ENCODE measurements at regions not wholly inside any gene's neighbourhood (a gene's known extent, or its start where the extent isn't known, plus 50 kb on each side); places are given as distances from the start of the nearest gene placed in this dataset.

DNA sequence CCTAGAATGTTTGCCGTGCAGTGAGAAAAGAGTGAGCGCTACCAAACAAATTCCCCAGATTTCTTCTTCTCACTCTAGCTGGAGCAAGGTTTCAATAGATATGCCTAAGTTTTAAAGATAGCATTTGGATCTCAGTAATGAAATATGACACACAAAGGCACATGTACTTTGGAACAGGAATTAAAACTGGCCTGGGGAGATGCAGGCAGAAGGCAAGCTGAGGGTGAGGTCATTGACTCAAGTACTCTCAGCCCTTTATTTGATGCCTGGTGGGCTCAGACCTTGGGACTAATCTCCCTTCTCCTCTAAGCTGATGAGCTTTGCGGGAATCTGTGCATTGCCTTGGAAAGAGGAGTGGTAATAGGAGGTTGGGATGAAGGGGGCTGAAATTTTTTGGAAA lies 323.3 kb upstream of the SLC30A5 start:
- ChIA-PET RAD21 (ENCODE audit: low non-redundant PET in 1 of 2, low total read pairs in 2 of 2, uncharacterized antibody in 2 of 2, unreplicated experiment in 2 of 2) (no interaction called here), CTCF (no interaction called here), POLR2A (no interaction called here)
- Histone ChIP-seq H3K36me3 (ENCODE audit: control insufficient read depth in 1 of 2, insufficient read depth in 2 of 2, low read length in 2 of 2) (no peaks in the 10 kb centered on the region), H2AFZ (ENCODE audit: low read depth, low read length, poor library complexity, severe bottlenecking) (no peak overlapping the region), H3K79me2 (ENCODE audit: insufficient read depth, low read length) (no peaks in the 10 kb centered on the region), H3K4me3 (replicated peaks in 1 of 2; ENCODE audit: low read depth in 1 of 2, low read length in 2 of 2) (no peak overlapping the region), H3K27me3 (ENCODE audit: insufficient read depth, low read length) (no peaks in the 10 kb centered on the region), H3K9me2 (ENCODE audit: insufficient read depth) (no peaks in the 10 kb centered on the region), H3K4me2 (ENCODE audit: low read length) (no peak overlapping the region), H3K4me1 (ENCODE audit: control insufficient read depth in 1 of 2, insufficient read depth in 2 of 2, low read length in 2 of 2) (no peaks in the 10 kb centered on the region), H3K9ac (ENCODE audit: low read length) (no peak overlapping the region), H3K27ac (ENCODE audit: low read depth, low read length) (no peak overlapping the region), H3K9me3 (ENCODE audit: control insufficient read depth in 1 of 2, insufficient read depth in 1 of 2, low read depth in 1 of 2, low read length in 2 of 2) (no peaks in the 10 kb centered on the region), H4K20me1 (ENCODE audit: insufficient read depth) (no peaks in the 10 kb centered on the region)
- intact Hi-C loops (cut with micrococcal nuclease), result no loop called here
- DNase-seq (ENCODE audit: low read depth, low spot score) (no peak), ATAC-seq (no peak)
- no peak for TF ChIP-seq ZFX (IDR thresholded peaks at IDR 0.05)
- TF ChIP-seq POLR2AphosphoS5 (IDR thresholded peaks at IDR 0.05; ENCODE audit: low read depth, low read length), result no peak
- TF ChIP-seq YY1 (IDR thresholded peaks at IDR 0.05; ENCODE audit: extremely low read depth, insufficient replicate concordance, low read depth, low read length), result no peak
- no peak for TF ChIP-seq TCF7L2 (IDR thresholded peaks at IDR 0.05; ENCODE audit: borderline replicate concordance, extremely low read depth, insufficient read depth, insufficient read length)
- TF ChIP-seq, protein P1, sequence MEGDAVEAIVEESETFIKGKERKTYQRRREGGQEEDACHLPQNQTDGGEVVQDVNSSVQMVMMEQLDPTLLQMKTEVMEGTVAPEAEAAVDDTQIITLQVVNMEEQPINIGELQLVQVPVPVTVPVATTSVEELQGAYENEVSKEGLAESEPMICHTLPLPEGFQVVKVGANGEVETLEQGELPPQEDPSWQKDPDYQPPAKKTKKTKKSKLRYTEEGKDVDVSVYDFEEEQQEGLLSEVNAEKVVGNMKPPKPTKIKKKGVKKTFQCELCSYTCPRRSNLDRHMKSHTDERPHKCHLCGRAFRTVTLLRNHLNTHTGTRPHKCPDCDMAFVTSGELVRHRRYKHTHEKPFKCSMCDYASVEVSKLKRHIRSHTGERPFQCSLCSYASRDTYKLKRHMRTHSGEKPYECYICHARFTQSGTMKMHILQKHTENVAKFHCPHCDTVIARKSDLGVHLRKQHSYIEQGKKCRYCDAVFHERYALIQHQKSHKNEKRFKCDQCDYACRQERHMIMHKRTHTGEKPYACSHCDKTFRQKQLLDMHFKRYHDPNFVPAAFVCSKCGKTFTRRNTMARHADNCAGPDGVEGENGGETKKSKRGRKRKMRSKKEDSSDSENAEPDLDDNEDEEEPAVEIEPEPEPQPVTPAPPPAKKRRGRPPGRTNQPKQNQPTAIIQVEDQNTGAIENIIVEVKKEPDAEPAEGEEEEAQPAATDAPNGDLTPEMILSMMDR (IDR thresholded peaks at IDR 0.05 in 2 of 3, conservative IDR thresholded peaks at IDR 0.05 in 1 of 3; ENCODE audit: borderline replicate concordance in 1 of 3, insufficient read depth in 1 of 3, low read depth in 2 of 3, low read length in 2 of 3), result no peak
- TF ChIP-seq FOSL1 (IDR thresholded peaks at IDR 0.05; ENCODE audit: low read depth), result no peak
- no peak for TF ChIP-seq SRF (IDR thresholded peaks at IDR 0.05; ENCODE audit: low read depth)
- TF ChIP-seq, protein P2, sequence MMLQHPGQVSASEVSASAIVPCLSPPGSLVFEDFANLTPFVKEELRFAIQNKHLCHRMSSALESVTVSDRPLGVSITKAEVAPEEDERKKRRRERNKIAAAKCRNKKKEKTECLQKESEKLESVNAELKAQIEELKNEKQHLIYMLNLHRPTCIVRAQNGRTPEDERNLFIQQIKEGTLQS (IDR thresholded peaks at IDR 0.05), result no peak
- TF ChIP-seq, protein P3, sequence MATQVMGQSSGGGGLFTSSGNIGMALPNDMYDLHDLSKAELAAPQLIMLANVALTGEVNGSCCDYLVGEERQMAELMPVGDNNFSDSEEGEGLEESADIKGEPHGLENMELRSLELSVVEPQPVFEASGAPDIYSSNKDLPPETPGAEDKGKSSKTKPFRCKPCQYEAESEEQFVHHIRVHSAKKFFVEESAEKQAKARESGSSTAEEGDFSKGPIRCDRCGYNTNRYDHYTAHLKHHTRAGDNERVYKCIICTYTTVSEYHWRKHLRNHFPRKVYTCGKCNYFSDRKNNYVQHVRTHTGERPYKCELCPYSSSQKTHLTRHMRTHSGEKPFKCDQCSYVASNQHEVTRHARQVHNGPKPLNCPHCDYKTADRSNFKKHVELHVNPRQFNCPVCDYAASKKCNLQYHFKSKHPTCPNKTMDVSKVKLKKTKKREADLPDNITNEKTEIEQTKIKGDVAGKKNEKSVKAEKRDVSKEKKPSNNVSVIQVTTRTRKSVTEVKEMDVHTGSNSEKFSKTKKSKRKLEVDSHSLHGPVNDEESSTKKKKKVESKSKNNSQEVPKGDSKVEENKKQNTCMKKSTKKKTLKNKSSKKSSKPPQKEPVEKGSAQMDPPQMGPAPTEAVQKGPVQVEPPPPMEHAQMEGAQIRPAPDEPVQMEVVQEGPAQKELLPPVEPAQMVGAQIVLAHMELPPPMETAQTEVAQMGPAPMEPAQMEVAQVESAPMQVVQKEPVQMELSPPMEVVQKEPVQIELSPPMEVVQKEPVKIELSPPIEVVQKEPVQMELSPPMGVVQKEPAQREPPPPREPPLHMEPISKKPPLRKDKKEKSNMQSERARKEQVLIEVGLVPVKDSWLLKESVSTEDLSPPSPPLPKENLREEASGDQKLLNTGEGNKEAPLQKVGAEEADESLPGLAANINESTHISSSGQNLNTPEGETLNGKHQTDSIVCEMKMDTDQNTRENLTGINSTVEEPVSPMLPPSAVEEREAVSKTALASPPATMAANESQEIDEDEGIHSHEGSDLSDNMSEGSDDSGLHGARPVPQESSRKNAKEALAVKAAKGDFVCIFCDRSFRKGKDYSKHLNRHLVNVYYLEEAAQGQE (IDR thresholded peaks at IDR 0.05; ENCODE audit: low read depth), result no peak
- TF ChIP-seq JUND (IDR thresholded peaks at IDR 0.05), result no peak
- no peak for TF ChIP-seq POLR2A (IDR thresholded peaks at IDR 0.05; ENCODE audit: borderline replicate concordance, extremely low read depth, insufficient read depth, insufficient read length)
- TF ChIP-seq, protein P4, sequence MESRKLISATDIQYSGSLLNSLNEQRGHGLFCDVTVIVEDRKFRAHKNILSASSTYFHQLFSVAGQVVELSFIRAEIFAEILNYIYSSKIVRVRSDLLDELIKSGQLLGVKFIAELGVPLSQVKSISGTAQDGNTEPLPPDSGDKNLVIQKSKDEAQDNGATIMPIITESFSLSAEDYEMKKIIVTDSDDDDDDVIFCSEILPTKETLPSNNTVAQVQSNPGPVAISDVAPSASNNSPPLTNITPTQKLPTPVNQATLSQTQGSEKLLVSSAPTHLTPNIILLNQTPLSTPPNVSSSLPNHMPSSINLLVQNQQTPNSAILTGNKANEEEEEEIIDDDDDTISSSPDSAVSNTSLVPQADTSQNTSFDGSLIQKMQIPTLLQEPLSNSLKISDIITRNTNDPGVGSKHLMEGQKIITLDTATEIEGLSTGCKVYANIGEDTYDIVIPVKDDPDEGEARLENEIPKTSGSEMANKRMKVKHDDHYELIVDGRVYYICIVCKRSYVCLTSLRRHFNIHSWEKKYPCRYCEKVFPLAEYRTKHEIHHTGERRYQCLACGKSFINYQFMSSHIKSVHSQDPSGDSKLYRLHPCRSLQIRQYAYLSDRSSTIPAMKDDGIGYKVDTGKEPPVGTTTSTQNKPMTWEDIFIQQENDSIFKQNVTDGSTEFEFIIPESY (IDR thresholded peaks at IDR 0.05; ENCODE audit: extremely low read depth, insufficient replicate concordance, low read length), result no peak
- TF ChIP-seq SIN3A (IDR thresholded peaks at IDR 0.05; ENCODE audit: low read depth), result no peak
- BruUV-seq (replicated peaks), result no TSS peak

Measured in HCT116 (cell line).